ENCODE measurements at regions not wholly inside any gene's neighbourhood (a gene's known extent, or its start where the extent isn't known, plus 50 kb on each side); places are given as distances from the start of the nearest gene placed in this dataset.
"Not testable (repeated sequence)": the region's sequence is repeated elsewhere in the genome, so short reads cannot be mapped to it uniquely, and the experiment has no call there.

DNA sequence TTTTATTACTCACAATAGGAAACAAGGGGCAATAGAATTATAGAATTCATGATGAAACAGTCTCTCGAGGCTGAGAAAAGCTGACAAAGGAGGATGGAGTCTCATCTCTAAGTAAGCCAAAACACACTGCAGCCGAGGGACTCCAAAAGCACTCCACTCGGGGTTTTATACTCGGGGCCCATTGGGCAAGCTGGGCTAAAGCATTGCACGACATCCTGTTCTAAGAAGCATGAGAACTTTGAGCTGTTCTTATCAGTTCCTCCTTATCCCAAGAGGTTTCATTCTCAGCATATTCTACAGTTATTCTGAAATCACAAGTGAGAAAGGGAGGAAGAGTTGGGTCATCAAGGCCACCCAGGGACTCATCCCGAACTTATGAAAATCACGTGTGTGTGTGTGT lies 1475.5 kb downstream of the PCDH18 start:
- no peak for DNase-seq (ENCODE audit: low spot score)

GRCh38 chr4:136055360-136055759 lies 1476.9 kb downstream of the PCDH18 start:
- no peak for DNase-seq (ENCODE audit: low spot score)

- no peak for DNase-seq (ENCODE audit: low spot score)
Measured at GRCh38 chr4:136036744-136037143, 1495.5 kb downstream of the PCDH18 start.

- no peak for DNase-seq (ENCODE audit: low spot score)
Measured at GRCh38 chr4:136032391-136032790, 1499.9 kb downstream of the PCDH18 start.

GRCh38 chr4:136025540-136025939 lies 1506.8 kb downstream of the PCDH18 start:
- DNase-seq (ENCODE audit: low spot score) = no peak

GRCh38 chr4:136017556-136017955 lies 1514.7 kb downstream of the PCDH18 start:
- DNase-seq (ENCODE audit: low spot score) = no peak

- no peak for DNase-seq (ENCODE audit: low spot score)
Measured at GRCh38 chr4:136012220-136012619, 1520.1 kb downstream of the PCDH18 start.

GRCh38 chr4:136009258-136009832 lies 1522.9 kb downstream of the PCDH18 start:
- DNase-seq (ENCODE audit: low spot score) = no peak

DNA sequence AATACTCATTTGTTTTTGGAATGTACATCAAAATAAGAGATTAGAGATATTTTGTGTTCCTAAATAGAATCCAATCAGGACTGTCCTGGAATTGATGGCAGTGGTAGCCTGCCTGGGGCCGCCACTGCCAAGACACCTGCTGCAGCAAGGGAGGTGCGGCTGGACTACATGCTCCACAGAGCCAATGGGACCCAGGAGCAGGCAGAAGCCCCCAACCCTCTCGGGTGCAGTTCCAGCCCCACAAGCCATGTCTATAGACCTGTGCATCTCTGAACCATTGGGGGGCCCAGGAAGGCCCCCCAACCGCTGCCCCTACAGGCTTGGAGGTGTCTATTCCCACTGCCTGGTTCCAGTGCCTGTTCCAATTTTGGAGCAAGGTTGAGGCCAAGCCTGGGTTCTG lies 1524.3 kb downstream of the PCDH18 start:
- no peak for DNase-seq (ENCODE audit: low spot score)

GRCh38 chr4:136002316-136002715 lies 1530.0 kb downstream of the PCDH18 start:
- DNase-seq (ENCODE audit: low spot score) = no peak

- no peak for DNase-seq (ENCODE audit: low spot score)
Measured at GRCh38 chr4:136001791-136002190, 1530.5 kb downstream of the PCDH18 start.

GRCh38 chr4:136000246-136000645 lies 1532.0 kb downstream of the PCDH18 start:
- DNase-seq (ENCODE audit: low spot score) = no peak

DNA sequence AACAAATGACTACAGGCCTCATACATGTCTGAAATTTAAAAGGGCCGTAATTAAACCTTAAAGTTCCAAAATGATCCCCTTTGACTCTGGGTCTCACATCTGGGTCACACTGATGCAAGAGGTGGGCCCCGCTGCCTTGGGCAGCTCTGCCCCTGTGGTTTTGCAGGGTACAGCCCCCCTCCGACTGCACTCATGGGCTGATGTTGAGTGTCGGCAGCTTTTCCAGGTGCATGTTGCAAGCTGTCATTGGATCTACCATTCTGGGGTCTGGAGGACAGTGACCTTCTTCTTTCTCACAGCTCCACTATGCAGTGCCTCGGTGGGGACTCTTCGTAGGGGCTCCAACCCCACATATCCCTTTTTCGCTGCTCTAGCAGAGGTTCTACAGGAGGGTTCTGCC lies 1537.9 kb downstream of the PCDH18 start:
- no peak for DNase-seq (ENCODE audit: low spot score)

DNA sequence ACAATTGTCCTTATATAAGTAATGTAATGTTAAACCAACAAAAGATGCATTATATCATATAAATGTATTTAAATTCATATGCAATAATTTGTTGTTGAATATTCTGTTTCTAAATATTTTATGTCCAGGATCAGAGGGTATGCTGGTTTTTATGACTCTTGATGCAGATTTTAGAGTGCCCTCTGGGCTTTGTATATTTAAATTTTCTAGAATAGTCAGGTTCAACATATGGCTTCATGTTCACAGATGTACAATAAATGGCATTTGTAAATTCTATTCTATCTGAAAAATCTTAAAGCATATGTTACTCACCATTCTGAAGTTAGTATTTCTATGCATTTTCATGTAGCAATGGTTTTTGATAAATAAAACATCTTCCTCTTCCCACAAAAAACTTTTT lies 1555.4 kb downstream of the PCDH18 start:
- no peak for DNase-seq (ENCODE audit: low spot score)

GRCh38 chr4:135966936-135967335 lies 1565.4 kb downstream of the PCDH18 start:
- no peak for DNase-seq (ENCODE audit: low spot score)

- DNase-seq (ENCODE audit: low spot score) = no peak
Measured at GRCh38 chr4:135963009-135963408, 1569.3 kb downstream of the PCDH18 start.

DNA sequence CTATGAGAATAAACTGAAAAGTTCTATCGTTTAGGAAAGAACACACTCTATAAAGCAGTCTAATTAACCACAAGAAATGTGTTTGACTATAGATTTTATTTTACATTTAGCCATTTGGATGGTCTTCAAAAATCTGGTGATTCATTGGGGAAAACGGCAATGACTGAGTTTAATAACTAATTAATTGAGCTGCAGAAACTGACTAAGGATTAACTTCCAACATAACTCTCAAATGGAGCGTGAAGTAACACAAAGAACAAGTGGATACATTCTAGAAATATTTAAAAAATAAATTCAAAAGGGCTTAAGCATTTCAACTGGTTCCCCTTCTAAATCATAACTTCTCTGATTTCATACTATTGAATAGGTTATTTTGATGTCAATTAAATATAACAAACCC lies 1582.4 kb downstream of the PCDH18 start:
- no peak for DNase-seq (ENCODE audit: low spot score)

DNA sequence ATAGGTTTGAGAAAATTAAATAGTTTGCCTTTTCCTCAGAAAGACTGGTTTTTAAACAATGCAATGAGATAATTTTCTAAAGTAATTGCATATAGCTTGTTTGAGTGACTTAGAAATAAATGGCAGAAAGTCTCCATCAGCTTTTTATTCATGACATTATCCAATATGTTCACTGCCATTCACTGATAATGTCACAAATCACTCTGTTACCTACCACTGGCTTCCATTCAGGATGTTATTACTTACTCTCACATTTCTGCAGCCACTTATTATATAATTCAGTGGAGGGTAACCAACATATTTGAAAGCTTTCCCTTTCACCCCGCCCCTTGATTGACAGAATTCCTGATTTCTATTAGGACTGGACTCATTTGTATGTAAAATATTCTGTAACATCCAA lies 1583.5 kb downstream of the PCDH18 start:
- no peak for DNase-seq (ENCODE audit: low spot score)

DNA sequence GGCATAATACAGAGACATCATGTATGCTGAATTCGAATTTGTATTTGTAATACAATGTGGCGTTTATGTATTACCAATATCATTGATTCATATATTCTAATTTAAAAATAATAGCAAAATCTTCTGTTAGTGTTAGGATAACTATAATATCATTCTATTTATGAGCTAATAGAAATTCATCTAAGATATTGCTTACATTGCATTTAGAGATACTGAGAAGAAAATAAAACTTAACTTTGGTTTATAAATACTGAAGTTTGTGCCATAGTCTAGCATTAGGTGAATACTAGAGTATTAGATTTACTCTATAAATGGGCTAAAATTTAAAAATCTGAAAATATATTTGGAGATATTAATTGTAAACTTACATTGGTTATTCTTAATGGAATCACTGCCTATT lies 1590.6 kb downstream of the PCDH18 start:
- no peak for DNase-seq (ENCODE audit: low spot score)

DNA sequence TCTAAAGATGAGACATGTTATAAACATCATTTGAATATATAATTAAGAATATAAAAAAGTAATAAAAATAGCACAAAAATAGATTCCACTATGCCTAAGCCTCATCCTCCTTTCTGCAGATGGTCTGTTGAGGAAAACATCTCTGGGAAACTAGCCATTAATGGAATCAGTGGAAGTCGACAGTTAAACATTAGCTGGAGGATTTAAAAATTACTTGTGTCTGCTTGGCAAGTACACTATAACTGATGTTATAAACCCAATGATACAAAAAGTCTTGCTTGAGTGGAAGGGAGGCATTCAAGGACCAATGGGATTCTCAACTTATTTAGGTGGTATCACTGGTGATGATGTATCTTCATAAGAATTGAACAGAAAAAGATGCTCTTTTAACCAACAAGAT lies 1598.3 kb downstream of the PCDH18 start:
- no peak for DNase-seq (ENCODE audit: low spot score)

GRCh38 chr4:135927651-135928050 lies 1604.6 kb downstream of the PCDH18 start:
- no peak for DNase-seq (ENCODE audit: low spot score)

- no peak for DNase-seq (ENCODE audit: low spot score)
Measured at GRCh38 chr4:135921081-135921480, 1611.2 kb downstream of the PCDH18 start.

- DNase-seq (ENCODE audit: low spot score) = no peak
Measured at GRCh38 chr4:135917011-135917410, 1615.3 kb downstream of the PCDH18 start.

DNA sequence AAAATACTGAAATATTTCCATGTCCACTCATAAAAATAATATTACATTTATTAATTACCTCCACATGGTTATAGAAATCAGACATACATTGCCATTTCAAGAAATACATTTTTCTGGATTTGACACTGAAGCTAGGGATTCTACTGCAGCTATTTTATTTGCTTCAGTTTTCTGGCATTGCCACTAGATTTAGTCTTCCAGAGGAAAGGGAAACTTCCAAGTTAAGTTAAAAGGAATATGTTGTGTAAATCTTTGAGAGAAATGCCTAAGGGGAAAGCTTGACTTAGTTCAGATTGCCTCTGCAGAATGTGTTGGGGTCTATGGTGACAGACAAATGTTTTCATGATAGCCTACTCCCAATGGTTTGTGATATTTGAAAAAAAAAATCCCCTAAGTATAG lies 1631.3 kb downstream of the PCDH18 start:
- no peak for DNase-seq (ENCODE audit: low spot score)

GRCh38 chr4:135864304-135864703 lies 1662.7 kb upstream of the PABPC4L start:
- not testable (repeated sequence) for DNase-seq (ENCODE audit: low spot score)
